ENCODE measurements at regions not wholly inside any gene's neighbourhood (a gene's known extent, or its start where the extent isn't known, plus 50 kb on each side); places are given as distances from the start of the nearest gene placed in this dataset.
"Not testable (repeated sequence)": the region's sequence is repeated elsewhere in the genome, so short reads cannot be mapped to it uniquely, and the experiment has no call there.

DNA sequence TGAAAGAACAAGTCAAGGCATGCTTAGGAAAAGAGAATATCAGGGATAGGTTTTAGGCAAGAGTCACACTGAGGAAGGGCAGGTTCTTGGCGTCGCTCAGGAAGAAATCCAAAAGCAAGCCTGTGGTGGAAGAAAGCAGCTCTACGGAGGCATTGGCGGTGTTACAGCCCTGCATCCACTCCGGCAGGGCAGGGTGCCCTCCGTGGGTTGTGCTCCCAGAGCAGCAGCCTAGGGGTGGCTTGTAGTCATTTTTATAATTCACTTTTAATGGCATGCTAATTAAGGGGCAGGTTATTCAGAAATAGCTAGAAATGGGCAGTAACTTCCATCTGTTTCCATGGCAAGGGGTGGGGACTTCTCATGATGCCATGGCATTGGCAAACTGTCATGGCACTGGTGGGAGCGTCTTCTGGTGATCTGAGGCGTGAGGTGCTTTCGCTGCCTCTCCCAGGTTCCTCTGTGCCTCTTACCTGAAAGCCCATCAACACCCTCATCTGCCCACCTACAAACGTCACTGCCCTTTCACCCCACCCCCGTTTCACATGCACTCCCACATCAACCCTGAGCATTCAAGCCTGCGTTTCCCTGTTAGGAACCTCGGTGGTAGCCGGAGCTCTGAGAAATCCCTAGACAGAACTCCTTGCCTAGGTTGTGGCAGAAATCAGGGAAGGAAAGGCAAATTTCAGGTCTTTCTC is 1763.8 kb upstream of the TPTE start:
- peak in 3 of 10 donors; percentile 52 to 80 (median 72) for DNase-seq
- intact Hi-C loops (cut with DNase I), result not testable (repeated sequence)

DNA sequence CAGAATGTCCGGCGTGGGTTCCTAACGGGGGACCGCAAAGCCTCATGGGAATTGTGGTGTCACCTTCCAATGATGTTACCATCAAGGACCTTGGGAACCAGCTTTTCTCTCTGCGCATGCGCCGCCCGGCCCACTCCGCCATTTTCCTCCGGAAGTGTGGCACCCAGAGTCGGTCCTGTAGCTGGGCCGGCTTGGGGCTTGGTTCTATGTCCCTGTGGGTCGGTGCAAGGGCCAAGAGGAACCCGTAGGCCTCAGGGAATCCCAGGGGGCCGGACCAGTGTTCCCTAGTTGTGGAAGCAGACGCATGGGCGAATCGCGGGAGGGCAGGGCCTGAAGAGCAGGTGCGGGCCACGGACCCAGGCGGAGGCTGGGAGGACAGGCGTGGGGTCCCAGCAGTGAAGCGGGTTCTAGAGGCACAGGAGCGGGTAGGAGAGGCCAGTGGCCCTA is 1762.4 kb upstream of the TPTE start:
- intact Hi-C loops (cut with DNase I), result not testable (repeated sequence)

DNA sequence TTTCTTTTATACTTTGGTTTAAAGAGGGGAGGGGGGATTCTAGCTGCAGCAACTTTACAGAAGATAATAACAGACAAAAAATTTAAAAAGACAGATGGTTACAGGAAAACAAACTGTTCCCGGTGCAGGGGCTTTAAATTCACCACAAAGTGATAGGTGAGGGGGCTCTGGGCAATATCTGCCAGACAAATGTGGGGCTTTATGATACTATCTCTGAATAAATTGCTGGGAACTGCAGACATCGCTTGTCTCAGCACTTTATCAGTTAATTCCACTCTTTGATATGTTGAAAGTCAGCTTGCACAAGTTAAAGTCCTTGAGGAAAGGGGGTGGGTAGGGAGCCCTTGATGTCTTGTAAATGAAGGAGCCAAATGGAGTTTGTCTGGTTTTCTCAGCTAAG is 1759.1 kb upstream of the TPTE start:
- DNase-seq; intact Hi-C loops (cut with DNase I): not testable (repeated sequence)

More for the DNA sequence above, 1762.4 kb upstream of the TPTE start:
- DNase-seq, result peak in 3 of 10 donors; percentile 72 to 91 (median 87)

DNA sequence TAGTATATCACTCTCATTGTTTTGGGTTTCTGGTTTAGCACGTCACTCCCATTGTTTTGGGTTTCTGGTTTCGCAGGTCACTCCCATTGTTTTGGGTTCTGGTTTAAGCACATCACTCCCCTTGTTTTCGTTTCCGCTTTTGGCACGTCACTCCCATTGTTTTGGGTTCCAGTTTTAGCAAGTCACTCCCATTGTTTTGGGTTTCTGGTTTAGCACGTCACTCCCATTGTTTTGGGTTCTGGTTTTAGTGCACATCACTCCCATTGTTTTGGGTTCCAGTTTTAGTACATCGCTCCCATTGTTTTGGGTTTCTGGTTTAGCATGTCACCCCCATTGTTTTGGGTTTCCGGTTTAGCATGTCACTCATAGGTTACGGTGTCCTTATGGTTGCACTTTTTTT is 1757.0 kb upstream of the TPTE start:
- intact Hi-C loops (cut with DNase I), result not testable (repeated sequence)
- DNase-seq, result peak in 1 of 10 donors; percentile 37

DNA sequence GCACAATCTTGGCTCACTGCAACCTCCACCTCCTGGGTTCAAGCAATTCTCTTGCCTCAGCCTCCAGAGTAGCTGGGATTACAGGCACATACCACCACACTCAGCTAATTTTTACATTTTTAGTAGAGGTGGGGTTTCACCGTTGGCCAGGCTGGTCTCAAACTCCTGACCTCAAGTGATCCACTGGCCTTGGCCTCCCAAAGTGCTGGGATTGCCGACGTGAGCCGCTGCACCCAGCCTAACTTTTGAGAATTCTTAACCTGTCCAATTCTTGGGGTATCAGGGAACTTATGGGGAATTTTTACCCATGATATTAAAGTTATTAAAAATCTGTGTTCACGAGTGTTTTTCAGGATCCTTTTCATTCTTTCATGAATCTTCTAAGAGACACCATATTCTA is 1755.2 kb upstream of the TPTE start:
- intact Hi-C loops (cut with DNase I), result not testable (repeated sequence)
- DNase-seq, result peak in 3 of 10 donors; percentile 65 to 71 (median 66)

DNA sequence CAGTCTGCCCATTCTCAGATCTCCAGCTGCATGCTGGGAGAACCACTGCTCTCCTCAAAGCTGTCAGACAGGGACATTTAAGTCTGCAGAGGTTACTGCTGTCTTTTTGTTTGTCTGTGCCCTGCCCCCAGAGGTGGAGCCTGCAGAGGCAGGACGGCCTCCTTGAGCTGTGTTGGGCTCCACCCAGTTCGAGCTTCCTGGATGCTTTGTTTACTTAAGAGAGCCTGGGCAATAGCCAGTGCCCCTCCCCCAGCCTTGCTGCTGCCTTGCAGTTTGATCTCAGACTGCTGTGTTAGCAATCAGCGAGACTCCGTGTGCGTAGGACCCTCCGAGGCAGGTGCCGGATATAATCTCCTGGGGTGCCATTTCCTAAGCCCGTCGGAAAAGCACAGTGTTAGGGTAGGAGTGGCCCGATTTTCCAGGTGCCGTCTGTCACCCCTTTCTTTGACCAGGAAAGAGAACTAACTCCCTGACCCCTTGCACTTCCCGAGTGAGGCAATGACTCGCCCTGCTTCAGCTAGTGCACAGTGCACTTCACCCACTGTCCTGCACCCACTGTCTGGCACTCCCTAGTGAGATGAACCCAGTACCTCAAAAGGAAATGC is 1748.4 kb upstream of the TPTE start:
- intact Hi-C loops (cut with DNase I), result not testable (repeated sequence)

DNA sequence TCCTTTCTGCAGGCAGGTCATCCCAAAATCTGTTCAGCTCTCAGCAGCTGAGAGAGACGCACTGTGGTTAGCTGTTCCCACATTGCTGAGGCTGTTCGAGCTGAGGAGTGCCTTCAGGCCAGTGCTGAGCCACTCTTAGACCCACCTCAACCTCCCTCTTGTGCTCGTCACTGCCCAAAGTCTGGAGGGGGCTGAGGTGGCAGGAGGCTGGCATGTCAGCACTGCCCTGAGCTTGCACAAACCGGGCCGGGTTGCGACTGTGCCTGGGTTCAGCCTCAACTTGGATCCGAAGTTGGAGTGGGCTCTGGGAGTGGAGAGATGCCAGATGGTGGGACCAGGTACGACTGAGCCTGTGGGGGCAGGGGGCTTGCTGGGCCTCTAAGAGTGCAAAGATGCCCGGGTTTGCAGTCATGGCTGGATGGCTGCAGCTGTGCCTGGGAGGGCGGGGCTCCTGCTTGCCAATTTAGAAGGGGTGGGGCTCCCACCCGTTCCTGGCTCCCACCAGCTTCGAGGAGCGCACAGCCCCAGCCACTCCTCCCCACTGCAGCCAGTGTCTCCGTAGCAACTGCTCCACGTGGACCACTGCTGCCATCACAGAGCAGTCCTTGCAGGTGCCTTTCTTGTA is 1745.7 kb upstream of the TPTE start:
- intact Hi-C loops (cut with DNase I), result not testable (repeated sequence)
- DNase-seq, result peak in 3 of 10 donors; percentile 35 to 74 (median 73)

More for the DNA sequence above, 1748.4 kb upstream of the TPTE start:
- DNase-seq, result peak in 2 of 10 donors; percentile 33 to 59

DNA sequence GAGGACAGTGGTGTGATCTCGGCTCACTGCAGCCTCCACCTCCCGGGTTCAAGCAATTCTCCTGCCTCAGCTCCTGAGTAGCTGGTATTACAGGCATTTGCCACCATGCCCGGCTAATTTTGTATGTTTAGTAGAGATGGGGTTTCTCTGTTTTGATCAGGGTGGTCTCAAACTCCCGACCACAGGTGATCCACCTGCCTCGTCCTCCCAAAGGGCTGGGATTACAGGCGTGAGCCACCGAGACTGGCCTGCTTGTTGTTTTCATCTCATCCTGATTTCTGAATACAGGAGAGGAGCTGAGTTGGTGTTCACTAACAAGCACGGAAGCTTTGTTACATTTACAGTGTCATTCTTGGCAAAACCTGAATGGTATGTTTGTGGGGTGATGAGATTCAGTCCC is 1744.1 kb upstream of the TPTE start:
- intact Hi-C loops (cut with DNase I), result not testable (repeated sequence)
- peak in 2 of 10 donors; percentile 56 to 58 for DNase-seq

DNA sequence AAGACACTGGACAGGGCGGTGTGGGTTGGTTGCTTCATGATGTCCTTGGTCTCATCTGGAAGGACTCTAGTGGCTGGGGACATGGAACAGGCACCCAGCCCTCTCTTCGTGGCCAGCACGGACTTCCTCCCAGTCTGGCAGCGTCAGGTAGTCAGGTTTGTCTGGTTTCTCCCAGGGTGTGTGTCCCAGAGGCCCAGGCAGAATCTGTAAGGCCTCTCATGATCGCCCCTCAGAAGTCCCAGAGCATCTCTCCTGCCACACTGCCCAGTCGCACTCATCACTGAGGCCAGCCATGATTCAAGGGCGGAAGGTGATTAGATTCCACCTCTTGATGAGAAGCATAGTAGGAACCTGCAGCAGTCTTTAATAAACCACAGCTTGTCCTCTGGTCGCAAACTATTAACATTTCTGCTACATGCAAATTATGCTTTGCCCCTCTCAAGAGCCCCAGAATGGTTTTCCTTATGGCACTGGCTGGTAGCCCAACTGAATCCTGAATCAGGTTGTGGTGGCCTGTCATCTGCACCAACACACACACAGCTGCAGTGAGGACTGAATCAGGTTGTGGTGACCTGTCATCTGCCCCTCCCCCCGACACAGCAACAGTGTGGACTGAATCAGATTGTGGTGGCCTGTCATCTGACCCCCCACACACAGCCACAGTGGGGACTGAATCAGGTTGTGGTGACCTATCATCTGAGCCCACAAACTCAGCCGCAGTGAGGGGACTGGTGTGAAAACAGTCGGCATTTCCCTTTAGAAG is 1742.9 kb upstream of the TPTE start:
- DNase-seq, result peak in 2 of 10 donors; percentile 26 to 81

DNA sequence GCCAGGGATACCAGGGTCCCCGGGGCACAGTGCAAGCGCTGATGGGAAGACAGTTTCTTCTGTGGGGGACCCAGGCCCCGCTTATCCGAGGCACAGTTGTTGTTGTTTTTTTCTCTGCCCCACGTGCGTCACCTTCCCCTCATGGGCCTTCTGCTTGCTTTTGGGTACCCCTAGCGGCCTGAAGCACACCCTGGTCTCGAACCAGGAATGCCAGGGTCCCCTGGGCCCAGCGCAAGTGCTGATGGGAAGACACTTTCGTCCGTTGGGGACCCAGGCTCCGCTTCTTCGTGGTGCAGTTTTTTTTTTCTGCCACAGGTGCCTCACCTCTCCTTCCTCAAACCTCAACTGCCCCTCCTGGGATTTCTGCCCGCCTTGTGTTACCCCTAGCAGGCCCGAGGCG is 1708.5 kb upstream of the TPTE start:
- intact Hi-C loops (cut with DNase I), result not testable (repeated sequence)

More for the DNA sequence above, 1742.9 kb upstream of the TPTE start:
- intact Hi-C loops (cut with DNase I), result not testable (repeated sequence)

DNA sequence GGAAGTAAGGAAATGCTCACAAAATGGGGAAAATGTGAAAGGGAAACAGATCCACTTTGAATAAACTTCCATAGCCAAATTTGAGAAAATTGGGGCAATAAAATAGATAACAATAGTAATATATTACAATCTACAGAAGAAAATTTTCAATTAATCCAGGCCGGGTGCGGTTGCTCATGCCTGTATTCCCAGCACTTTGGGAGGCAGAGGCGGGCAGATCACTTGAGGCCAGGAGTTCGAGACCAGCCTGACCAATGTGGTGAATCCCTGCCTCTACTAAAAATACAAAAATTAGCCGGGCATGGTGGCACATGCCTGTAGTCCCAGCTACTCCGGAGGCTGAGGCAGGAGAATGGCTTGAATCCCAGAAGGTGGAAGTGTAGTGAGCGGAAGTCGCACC is 1687.1 kb upstream of the TPTE start:
- intact Hi-C loops (cut with DNase I), result not testable (repeated sequence)
- DNase-seq, result peak in 8 of 10 donors; percentile 1 to 84 (median 16)

More for the DNA sequence above, 1708.5 kb upstream of the TPTE start:
- peak in 3 of 10 donors; percentile 10 to 60 (median 58) for DNase-seq

Measured in posterior cingulate gyrus (tissue), 11 donors.